ENCODE measurements at regions not wholly inside any gene's neighbourhood (a gene's known extent, or its start where the extent isn't known, plus 50 kb on each side); places are given as distances from the start of the nearest gene placed in this dataset.

- no peaks in the 10 kb centered on the region for H3K36me3 Mint-ChIP-seq
- DNase-seq (ENCODE audit: low spot score in 2 of 2, unreplicated experiment in 2 of 2) = no peak
- no peaks in the 10 kb centered on the region for H3K27me3 Mint-ChIP-seq (ENCODE audit: low read depth)
- peaks cover 32% of the 10 kb centered on the region for H3K9me3 Mint-ChIP-seq
- no peak overlapping the region for H3K27ac Mint-ChIP-seq
- TF ChIP-seq CTCF (IDR thresholded peaks at IDR 0.05; ENCODE audit: unreplicated experiment) = no peak
- peaks cover under 1% of the 10 kb centered on the region for H3K4me1 Mint-ChIP-seq
- H3K4me3 Mint-ChIP-seq = no peak overlapping the region
Observed at GRCh38 chr3:27945229-27945628, 223.1 kb upstream of the EOMES start.

GRCh38 chr3:27960133-27960532, 238.0 kb upstream of the EOMES start:
- no peaks in the 10 kb centered on the region for H3K27me3 Mint-ChIP-seq (ENCODE audit: low read depth)
- H3K4me3 Mint-ChIP-seq = no peak overlapping the region
- no peak for DNase-seq (ENCODE audit: low spot score in 2 of 2, unreplicated experiment in 2 of 2)
- H3K4me1 Mint-ChIP-seq = no peaks in the 10 kb centered on the region
- TF ChIP-seq CTCF (IDR thresholded peaks at IDR 0.05; ENCODE audit: unreplicated experiment) = no peak
- peaks cover 13% of the 10 kb centered on the region for H3K9me3 Mint-ChIP-seq
- H3K36me3 Mint-ChIP-seq = no peaks in the 10 kb centered on the region
- no peak overlapping the region for H3K27ac Mint-ChIP-seq

- no peak overlapping the region for H3K27ac Mint-ChIP-seq
- no peaks in the 10 kb centered on the region for H3K27me3 Mint-ChIP-seq (ENCODE audit: low read depth)
- no peak overlapping the region for H3K4me3 Mint-ChIP-seq
- no peaks in the 10 kb centered on the region for H3K4me1 Mint-ChIP-seq
- peaks cover 2% of the 10 kb centered on the region for H3K9me3 Mint-ChIP-seq
- no peak for TF ChIP-seq CTCF (IDR thresholded peaks at IDR 0.05; ENCODE audit: unreplicated experiment)
- H3K36me3 Mint-ChIP-seq = no peaks in the 10 kb centered on the region
- no peak for DNase-seq (ENCODE audit: low spot score in 2 of 2, unreplicated experiment in 2 of 2)
Observed at GRCh38 chr3:27963519-27963918, 241.4 kb upstream of the EOMES start.

GRCh38 chr3:27971600-27971999, 249.5 kb upstream of the EOMES start:
- Mint-ChIP-seq H3K27me3 (ENCODE audit: low read depth) (no peaks in the 10 kb centered on the region), H3K36me3 (no peaks in the 10 kb centered on the region), H3K4me3 (no peak overlapping the region), H3K9me3 (no peaks in the 10 kb centered on the region), H3K27ac (no peak overlapping the region), H3K4me1 (no peaks in the 10 kb centered on the region)
- no peak for TF ChIP-seq CTCF (IDR thresholded peaks at IDR 0.05; ENCODE audit: unreplicated experiment)
- no peak for DNase-seq (ENCODE audit: low spot score in 2 of 2, unreplicated experiment in 2 of 2)

GRCh38 chr3:27976933-27977332, 254.8 kb upstream of the EOMES start:
- Mint-ChIP-seq H3K36me3 (no peaks in the 10 kb centered on the region), H3K27me3 (ENCODE audit: low read depth) (no peaks in the 10 kb centered on the region), H3K9me3 (no peaks in the 10 kb centered on the region), H3K4me3 (no peak overlapping the region), H3K27ac (no peak overlapping the region), H3K4me1 (no peaks in the 10 kb centered on the region)
- no peak for DNase-seq (ENCODE audit: low spot score in 2 of 2, unreplicated experiment in 2 of 2)
- TF ChIP-seq CTCF (IDR thresholded peaks at IDR 0.05; ENCODE audit: unreplicated experiment) = no peak

- Mint-ChIP-seq H3K4me1 (no peaks in the 10 kb centered on the region), H3K4me3 (no peak overlapping the region), H3K27ac (no peak overlapping the region), H3K36me3 (no peaks in the 10 kb centered on the region), H3K27me3 (ENCODE audit: low read depth) (no peaks in the 10 kb centered on the region), H3K9me3 (no peaks in the 10 kb centered on the region)
- no peak for TF ChIP-seq CTCF (IDR thresholded peaks at IDR 0.05; ENCODE audit: unreplicated experiment)
- no peak for DNase-seq (ENCODE audit: low spot score in 2 of 2, unreplicated experiment in 2 of 2)
Observed at GRCh38 chr3:27978440-27978839, 256.3 kb upstream of the EOMES start.

Measured in mesothelial cell of epicardium (in vitro differentiated cells).